Lower leg skin (tissue), 3 donors: ENCODE measurements at regions not wholly inside any gene's neighbourhood (a gene's known extent, or its start where the extent isn't known, plus 50 kb on each side); places are given as distances from the start of the nearest gene placed in this dataset.

Experiments
- CTCF ChIP-seq, 3 donors: fragments of 450-650 bp; IDR thresholded peaks; one replicate each; pipeline ENCODE4 v1.5.1; 2016; ENCODE audit warnings: antibody characterized with exemption in 3 of 3, mild to moderate bottlenecking in 3 of 3, moderate library complexity in 2 of 3
- POLR2A ChIP-seq, 2 donors: fragments of 450-650 bp; IDR thresholded peaks; one replicate each; pipeline ENCODE4 v1.6.1; 2016 to 2017; ENCODE audit warnings: antibody characterized with exemption in 2 of 2, mild to moderate bottlenecking in 1 of 2, moderate library complexity in 1 of 2

- TF ChIP-seq POLR2A (IDR thresholded peaks at IDR 0.05): no peak
- TF ChIP-seq CTCF (IDR thresholded peaks at IDR 0.05): no peak
Measured at GRCh38 chr5:163718272-163718671, 212.9 kb downstream of the MAT2B start.
